HG03571 (cell line): ENCODE measurements at regions not wholly inside any gene's neighbourhood (a gene's known extent, or its start where the extent isn't known, plus 50 kb on each side); places are given as distances from the start of the nearest gene placed in this dataset.
"Not testable (repeated sequence)": the region's sequence is repeated elsewhere in the genome, so short reads cannot be mapped to it uniquely, and the experiment has no call there.

Experiments
- ATAC-seq: cut with Tn5 transposase; IDR thresholded peaks from one replicate; pipeline ENCODE4 v1.9.1; 2021; ENCODE audit not compliant: unreplicated experiment

DNA sequence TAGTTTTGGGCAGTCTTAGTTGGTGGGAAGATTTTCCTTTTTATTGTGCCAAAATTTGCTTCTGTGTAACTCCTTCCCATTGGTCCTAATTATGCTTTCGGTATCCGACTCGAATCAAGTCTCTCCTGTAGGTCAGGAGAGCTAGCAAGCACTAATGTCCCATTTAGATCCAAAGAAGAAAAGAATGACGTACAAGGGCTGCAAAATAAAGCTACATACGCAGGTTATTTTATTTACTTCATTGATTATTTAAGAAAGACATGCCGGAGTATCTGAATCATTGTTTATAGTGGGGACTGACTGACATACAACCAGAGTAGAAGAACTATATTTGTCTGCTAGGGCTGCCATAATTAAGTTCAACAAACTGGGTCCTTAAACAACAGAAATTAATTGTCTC is 648.5 kb downstream of the CPS1 start:
- ATAC-seq, result no peak

DNA sequence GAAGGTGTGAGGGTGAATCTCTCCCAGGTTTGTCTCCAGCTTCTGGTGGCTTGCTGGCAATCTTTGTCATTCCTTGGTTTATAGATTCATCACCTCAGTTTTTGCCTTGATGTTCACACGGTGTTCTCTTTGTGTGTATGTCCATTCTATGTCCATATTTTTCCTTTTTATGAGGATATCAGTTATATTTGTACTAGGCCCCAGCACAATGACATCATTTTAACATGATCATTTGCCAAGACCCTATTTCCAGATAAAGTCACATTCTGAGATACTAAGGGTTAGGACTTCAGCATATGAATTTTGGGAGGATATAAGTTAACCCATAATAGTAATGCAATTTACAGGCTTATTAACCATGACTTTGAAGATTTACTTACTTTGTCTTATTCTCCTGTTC is 649.0 kb downstream of the CPS1 start:
- ATAC-seq, result no peak

DNA sequence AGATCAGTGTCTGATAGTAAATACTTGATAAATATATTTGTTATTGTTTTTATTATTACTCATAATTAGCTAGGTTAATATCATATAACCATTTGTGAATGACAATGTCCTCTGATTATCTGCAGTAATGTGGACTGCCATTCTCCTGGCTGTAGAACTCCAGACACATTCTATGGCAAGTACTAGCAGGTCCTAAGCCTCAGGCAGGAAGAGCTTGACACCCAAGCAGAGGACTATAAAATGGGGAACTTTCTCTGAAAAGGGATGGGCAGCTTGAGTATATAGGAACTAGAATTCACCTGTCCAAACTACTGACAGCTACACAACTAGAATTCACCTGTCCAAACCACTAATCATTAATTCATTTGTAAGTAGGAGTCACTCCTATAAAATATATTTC is 649.4 kb downstream of the CPS1 start:
- no peak for ATAC-seq

DNA sequence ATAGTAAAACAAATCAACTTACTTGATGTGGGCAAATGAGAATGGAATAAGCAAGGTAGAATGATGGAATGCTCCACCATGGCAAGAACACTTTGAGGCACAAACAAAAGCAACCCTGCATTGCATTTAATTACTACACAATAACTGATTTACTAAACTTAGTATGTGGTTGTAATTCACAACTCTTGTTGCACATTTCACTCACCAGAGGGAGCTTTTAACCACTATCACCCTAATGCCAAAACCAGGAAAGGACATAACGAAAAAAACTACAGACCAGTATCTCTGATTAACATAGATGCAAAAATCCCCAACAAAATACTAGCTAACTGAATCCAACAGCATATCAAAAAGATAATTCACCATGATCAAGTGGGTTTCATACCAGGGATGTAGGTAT is 659.8 kb downstream of the CPS1 start:
- ATAC-seq, result no peak

DNA sequence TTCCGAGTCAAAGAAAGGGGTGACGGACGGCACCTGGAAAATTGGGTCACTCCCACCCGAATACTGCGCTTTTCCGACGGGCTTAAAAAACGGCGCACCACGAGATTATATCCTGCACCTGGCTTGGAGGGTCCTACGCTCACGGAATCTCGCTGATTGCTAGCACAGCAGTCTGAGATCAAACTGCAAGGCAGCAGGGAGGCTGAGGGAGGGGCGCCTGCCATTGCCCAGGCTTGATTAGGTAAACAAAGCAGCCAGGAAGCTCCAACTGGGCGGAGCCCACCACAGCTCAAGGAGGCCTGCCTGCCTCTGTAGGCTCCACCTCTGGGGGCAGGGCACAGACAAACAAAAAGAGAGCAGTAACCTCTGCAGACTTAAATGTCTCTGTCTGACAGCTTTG is 663.1 kb downstream of the CPS1 start:
- ATAC-seq, result not testable (repeated sequence)

DNA sequence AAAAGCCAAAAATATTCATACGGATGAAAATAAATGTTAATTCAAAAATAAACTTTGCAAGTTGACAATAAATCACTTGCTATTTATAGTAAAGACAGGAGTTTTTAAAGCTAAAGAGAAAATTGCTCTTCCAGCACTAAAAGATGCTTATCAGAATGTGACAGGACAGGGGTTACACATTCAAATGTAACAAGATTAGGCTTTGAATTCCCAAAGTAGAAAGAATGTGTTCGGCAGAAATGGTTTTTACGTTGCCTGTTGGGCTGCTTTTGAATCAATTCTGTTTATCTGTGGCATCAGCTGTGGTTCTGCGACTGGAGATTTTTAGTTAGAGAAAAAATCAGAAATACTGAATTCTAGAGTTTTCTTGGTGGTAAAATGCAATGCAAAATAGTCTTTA is 669.4 kb downstream of the CPS1 start:
- no peak for ATAC-seq

DNA sequence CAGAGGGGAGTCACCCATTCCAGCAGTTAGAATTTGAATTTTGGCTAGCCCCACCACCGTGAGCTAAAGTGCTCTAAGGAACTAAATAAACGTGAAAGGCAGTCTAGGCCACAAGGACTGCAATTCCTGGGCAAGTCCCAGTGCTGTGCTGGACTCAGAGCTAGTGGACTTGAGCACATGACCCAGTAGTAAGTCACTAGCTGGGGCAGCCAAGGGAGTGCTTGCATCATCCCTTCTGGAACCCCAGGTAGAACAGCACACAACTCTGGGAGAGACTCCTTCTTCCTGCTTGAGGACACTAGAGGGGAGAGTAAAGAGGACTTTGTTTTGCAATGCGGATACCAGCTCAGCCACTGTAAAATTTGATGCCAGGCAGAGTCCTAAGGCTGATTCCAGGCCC is 672.2 kb downstream of the CPS1 start:
- ATAC-seq, result no peak

DNA sequence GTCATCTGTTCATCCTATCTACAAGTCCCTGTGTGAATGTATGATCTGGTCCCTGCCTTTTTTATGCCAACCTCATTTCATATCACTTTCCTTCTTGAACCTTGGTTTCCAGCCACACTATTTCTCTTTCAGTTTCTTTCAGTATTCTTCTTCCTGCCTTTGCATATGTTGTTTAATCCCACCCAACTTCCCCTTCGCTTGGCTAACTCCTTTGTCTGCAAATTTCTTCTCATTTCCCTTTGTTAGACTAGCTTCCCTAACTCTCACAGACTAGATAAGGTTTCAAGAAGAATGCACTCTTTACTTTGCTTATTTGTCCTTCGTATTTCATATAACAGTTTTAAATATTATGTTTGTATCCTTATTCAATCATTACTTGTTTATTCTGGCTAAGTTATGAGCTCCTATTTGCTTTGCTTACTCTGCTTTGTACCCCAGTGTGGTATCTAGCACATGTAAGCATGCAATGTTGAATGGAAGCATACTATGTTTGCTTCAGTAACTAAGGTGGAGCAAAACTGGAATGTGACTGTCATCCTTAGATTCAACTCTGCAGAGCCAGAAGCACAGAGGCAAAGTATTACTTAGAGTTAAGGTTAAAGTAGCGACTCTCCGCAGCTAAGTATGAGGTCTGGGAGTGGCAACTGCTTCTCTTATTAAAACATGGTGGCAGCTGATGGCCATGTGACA is 681.3 kb downstream of the CPS1 start:
- ATAC-seq, result no peak

DNA sequence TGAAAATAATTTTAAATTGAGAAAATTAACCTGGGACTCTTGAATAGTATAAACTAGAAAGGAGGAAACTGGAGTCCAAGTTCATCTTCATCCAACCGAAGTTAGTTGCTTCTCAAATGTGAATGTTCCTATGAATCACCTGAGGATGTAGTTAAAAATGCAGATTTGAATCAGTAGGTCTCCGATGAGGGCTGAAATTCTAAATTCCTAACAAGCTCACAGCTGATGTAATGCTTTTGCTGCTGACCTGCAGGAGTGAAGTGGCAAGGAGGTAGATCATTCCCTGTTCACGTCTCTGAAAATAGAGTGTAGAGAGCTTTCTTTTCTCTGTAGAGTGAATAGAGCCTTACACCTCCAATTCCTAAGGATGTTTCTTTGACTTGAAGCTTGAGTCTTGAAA is 685.5 kb downstream of the CPS1 start:
- ATAC-seq, result no peak

DNA sequence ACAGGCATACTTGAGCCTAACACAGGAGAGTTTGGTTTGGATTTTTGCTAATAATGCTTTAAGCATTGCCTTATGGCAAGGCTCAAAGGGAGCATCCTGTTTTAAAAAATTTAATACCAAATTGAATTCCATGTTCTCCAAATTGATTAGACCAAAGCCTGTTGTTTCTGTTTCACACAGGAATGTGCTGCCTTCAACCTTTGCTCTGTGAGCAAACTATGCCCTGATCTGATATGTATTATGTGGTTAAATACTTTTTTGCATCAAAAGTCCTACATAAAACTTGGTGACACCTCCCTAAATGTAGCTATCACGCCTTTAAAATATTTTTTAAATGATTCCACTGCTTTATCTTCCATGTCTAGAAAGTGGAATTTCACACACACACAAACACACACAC is 691.4 kb downstream of the CPS1 start:
- ATAC-seq, result no peak

DNA sequence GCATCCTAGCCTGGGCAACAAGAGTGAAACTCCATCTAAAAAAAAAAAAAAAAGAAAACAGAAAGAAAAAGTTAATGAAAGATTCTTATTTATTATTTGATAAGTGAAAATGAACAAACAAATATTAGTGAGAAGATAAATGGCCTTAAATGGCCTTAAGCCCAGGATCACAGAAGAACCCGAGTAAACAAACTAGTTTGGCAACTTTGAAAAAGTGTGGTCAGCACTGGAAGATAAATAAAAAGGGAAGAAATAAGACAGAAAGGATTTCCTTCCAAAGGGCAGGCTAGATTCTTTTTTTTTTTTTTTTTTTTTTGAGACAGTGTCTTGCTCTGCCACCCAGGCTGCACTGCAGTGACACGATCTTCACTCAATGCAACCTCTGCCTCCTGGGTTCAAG is 692.4 kb downstream of the CPS1 start:
- ATAC-seq, result no peak

DNA sequence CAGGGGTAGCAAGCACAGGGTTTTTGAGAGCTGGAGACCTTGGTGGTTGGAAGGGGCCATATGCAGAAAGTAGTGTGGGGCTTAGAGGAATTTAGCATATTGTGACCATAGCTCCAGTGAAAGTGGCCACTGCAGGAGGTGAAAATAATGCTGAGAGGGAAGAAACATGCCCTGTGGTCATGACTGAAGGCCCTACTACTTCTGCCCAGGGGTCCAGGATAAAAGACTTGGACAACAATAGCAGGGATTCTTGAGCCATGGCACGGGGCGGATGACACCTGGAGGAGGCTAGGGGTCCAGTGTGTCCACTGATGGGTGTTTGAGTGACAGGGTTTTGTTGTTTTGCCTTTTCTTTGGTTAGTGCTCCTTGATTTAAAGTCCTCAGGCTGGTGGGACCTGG is 694.6 kb downstream of the CPS1 start:
- no peak for ATAC-seq

DNA sequence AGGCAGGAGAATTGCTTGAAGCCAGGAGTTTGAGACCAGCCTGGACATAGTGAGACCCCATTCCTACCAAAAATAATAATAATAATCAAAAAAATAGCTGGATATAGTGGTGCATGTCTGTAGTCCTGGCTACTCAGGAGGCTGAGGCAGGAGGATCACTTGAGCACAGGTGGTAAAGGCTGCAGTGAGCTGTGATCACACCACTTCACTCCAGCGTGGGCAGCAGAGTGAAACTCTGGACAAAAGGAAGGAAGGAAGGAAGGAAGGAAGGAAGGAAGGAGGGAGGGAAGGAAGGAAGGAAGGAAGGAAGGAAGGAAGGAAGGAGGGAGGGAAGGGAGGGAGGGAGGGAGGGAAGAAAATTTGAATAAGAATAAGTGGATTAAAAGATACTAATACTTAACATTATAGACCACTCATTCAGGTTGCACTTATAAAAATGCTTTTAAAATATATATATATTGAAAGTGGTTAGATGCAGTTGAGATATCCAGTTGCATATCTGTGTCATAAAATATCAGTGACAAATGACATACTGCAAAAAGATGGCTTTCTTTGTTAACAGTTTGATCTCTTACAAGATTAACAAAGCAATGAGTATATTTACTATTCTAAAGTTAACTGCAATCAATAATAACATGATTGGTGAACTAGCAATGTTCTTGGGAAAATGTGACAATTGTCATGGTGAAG is 702.4 kb downstream of the CPS1 start:
- no peak for ATAC-seq

DNA sequence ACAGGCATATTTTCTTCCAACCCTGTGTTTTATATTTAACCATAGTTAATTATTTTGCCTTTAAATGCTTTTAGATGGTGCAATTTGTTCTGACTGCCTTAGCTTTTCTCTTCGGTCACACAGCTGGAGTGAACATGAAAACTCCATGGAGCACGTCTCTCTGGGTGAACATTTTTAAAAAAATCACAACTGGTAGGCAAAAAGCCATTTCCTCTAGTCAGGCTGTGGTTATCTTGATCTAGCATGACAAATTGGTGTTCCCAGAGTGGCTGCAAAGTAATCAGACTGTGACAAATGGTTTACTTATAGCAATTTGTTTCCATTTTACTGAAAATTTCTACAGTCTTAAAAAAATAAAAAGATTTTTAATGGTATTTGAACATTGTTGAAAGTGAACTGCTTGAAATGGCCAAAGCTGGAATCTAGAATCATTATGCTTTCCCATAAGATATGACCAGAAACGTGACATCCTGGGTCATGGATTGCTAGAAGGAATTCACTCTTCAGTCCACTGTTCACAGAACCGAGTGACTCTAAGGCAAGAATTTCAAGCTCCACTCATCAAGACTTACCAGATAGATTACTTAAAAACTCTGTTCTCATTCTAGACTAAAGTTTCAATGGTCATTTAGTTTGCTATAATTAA is 703.6 kb downstream of the CPS1 start:
- ATAC-seq, result no peak

DNA sequence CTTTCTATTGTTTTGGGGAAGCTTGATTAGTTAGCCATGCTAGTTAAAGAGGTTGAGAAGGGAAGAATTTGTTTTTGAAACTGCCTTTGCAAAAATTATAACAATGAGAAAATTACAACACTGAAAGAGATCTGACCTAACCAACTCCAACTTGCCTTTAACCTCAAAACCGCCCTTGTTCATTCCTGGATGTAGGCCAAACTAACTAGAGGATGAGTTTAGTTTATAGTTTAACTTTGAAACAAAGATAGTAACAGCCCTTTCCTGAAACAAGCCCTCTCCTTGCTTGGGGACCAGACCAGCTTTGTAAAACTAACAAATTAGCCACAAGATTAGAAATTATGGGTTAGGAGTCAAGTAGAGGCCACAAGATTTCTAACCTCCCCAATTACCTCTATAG is 713.9 kb downstream of the CPS1 start:
- ATAC-seq, result no peak

DNA sequence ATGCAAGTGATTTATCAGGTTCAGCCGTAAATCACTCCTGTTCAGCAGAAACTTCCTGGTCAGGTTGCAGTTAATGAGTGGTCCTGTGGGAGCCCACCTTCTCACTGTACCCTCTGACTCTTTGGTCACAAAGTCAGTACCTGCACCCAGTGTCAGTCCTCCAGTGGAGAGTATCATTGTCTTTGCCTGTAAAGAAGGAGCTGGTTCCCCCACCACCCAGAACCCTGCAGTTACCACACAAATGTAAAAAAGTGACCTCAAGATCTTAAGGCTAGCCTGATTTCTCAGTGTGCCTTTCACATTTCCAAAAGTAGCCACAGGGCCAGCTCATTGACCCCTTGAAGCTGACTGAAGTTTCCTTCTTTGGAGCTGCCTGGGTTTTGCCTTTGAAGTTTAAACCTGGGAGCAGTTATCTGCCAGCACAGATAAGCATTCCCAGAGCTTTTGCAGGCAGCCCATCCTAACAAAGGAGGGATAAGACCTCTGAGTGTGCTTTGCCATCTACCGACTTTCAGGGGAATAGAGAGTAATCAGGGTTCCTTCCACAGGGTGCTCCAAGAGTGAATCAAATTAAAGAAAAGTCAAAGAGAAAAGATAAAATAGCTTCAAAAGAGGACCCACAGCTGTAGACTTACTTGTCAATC is 725.2 kb downstream of the CPS1 start:
- no peak for ATAC-seq

DNA sequence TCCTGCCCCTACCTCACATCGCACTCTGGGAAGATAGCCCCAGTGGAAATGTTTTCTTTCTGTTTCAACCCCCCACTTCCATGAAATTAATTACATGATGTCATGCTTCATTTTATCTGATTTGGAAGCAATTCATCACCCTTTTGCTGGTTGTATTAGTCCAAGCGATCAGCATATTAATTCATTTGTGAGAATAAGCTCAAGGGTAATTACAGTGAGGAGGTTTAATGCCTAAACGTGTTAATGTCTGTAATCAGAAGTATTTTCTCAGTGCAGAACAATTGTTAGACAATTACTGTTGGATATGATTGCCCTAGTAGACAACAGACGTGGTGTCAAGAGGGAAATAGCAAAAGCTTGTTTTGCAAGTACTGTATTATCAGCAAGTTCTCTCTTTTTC is 746.3 kb downstream of the CPS1 start:
- ATAC-seq, result no peak

DNA sequence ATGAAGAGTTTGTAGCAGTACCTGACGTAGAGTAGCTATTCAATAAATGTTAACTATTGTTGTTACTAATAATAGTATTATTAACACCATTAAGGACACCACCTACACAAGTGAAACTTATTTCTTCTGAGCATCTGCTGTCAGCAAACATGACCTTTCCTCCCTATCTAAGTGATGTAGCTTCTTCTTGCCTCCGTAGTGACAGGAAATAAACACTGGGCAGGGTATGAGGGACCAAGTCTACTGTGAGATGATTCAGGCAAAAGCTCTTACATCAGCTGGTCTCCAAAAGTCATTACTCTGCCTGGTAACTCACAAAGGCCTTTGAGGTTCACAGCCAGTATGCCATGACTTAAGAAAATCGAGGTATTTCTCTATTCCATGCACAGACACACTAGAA is 750.5 kb downstream of the CPS1 start:
- no peak for ATAC-seq
